Panc1 (cell line): ENCODE measurements at regions not wholly inside any gene's neighbourhood (a gene's known extent, or its start where the extent isn't known, plus 50 kb on each side); places are given as distances from the start of the nearest gene placed in this dataset.

Experiments used
- ATAC-seq: fragments of 200-7000 bp; cut with Tn5 transposase; 2 replicates; pipeline ENCODE4 v1.9.1; 2020; ENCODE audit warnings: mild to moderate bottlenecking, moderate library complexity
- BruUV-seq: library from RNA; stranded (reverse); fragments of 400-500 nt; replicated peaks from 2 replicates; lab custom pipeline; 2021; lab: Mats Ljungman, UMichigan
- CTCF ChIA-PET: fragments of 300-600 bp; sonication (Branson Sonifier 250); formaldehyde crosslinking; loops from one replicate; lab custom pipeline; 2022; ENCODE audit warnings: antibody characterized with exemption; lab: Charles Lee
- POLR2A ChIA-PET: fragments of 300-600 bp; sonication (Branson Sonifier 250); formaldehyde crosslinking; loops from one replicate; lab custom pipeline; 2022; ENCODE audit warnings: antibody characterized with exemption; lab: Charles Lee
- DNase-seq: peaks from one replicate; pipeline ENCODE4 v3.0.0-alpha.2; 2010; ENCODE audit warnings: low read depth, low spot score
- H3K27ac ChIP-seq: 2 replicates; pipeline ENCODE4 v1.5.1; 2011; ENCODE audit warnings: mild to moderate bottlenecking, low read length, inconsistent platforms
- H3K27me3 ChIP-seq: fragments of 200-500 bp; sonication (Bioruptor generic); 2 replicates; pipeline ENCODE4 v1.6.0; 2014; ENCODE audit warnings: low read length, inconsistent platforms; ENCODE audit not compliant: control insufficient read depth, insufficient read depth
- H3K36me3 ChIP-seq: fragments of 200-500 bp; sonication (Bioruptor generic); 2 replicates; pipeline ENCODE4 v1.5.1; 2014; ENCODE audit warnings: inconsistent platforms, mild to moderate bottlenecking, low read length, moderate library complexity; ENCODE audit not compliant: control insufficient read depth, insufficient read depth
- H3K4me1 ChIP-seq: 2 replicates; pipeline ENCODE4 v1.5.1; 2011; ENCODE audit warnings: inconsistent platforms, mild to moderate bottlenecking, low read length, moderate library complexity; ENCODE audit not compliant: control insufficient read depth, insufficient read depth
- H3K4me3 ChIP-seq, 2 experiments: 2 replicates each; pipeline ENCODE4 v1.5.1; 2011 to 2012; ENCODE audit warnings: low read depth in 2 of 2, low read length in 2 of 2, mild to moderate bottlenecking in 2 of 2, inconsistent platforms in 1 of 2, moderate library complexity in 1 of 2
- H3K9me3 ChIP-seq: fragments of 200-500 bp; sonication (Bioruptor generic); 2 replicates; pipeline ENCODE4 v1.5.1; 2014; ENCODE audit warnings: low read depth, mild to moderate bottlenecking, inconsistent platforms, low read length, moderate library complexity; ENCODE audit not compliant: control insufficient read depth, insufficient read depth
- CTCF ChIP-seq: fragments of 450-650 bp; IDR thresholded peaks from 2 replicates; pipeline ENCODE4 v1.5.1; 2017; ENCODE audit warnings: mild to moderate bottlenecking
- POLR2AphosphoS5 ChIP-seq: IDR thresholded peaks from 2 replicates; pipeline ENCODE4 v1.6.1; 2012; ENCODE audit warnings: mild to moderate bottlenecking, low read depth, low read length, moderate library complexity
- REST ChIP-seq, 2 experiments: IDR thresholded peaks; 2 replicates each; pipeline ENCODE4 v1.6.1; 2011 to 2012; ENCODE audit warnings: low read depth in 2 of 2, control low read depth in 1 of 2, low read length in 1 of 2, mild to moderate bottlenecking in 1 of 2, moderate library complexity in 1 of 2; ENCODE audit not compliant: insufficient read depth in 1 of 2
- SIN3A ChIP-seq: IDR thresholded peaks from 2 replicates; pipeline ENCODE4 v1.6.1; 2012; ENCODE audit warnings: low read depth, mild to moderate bottlenecking, low read length, moderate library complexity, borderline replicate concordance; ENCODE audit not compliant: insufficient read depth
- TCF7L2 ChIP-seq: IDR thresholded peaks from 2 replicates; pipeline ENCODE4 v1.6.1; 2011; ENCODE audit warnings: mild to moderate bottlenecking, low read depth, low read length, inconsistent platforms
- in situ Hi-C: cut with HindIII; loops from 2 replicates; pipeline ENCODE4 v1.10.0; 2016; ENCODE audit warnings: low sequenced_read_pairs, low pct_unique_long_range_greater_than_20kb
- intact Hi-C: fragments of 100-400 bp; cut with micrococcal nuclease; formaldehyde crosslinking; loops from one replicate; pipeline ENCODE4 v1.10.0; 2022; ENCODE audit not compliant: unreplicated experiment

GRCh38 chrX:65595460-65595876 lies 60.9 kb upstream of the LAS1L start:
- ChIA-PET POLR2A (no interaction called here), CTCF (no interaction called here)
- TF ChIP-seq CTCF (peak; percentile 96), POLR2AphosphoS5 (no peak)
- Histone ChIP-seq H3K27me3 (no peaks in the 10 kb centered on the region), H3K36me3 (no peaks in the 10 kb centered on the region), H3K9me3 (no peaks in the 10 kb centered on the region), H3K4me3 (no peak overlapping the region), H3K4me1 (no peaks in the 10 kb centered on the region; the same call in 1 of the 2 replicates), H3K27ac (peak overlapping the region; percentile 57; the same call in 1 of the 2 replicates)
- no TSS peak for BruUV-seq
- DNase-seq (peak; percentile 84), ATAC-seq (peak; percentile 94)
- in situ Hi-C loops (no loop called here), intact Hi-C loops (loop anchor here (1.0 to 10.0 kb wide), 3 partner anchors 73 to 392 kb away; no protein-coding TSS in a partner anchor)

- Histone ChIP-seq H3K9me3 (no peaks in the 10 kb centered on the region), H3K4me3 (no peak overlapping the region), H3K4me1 (no peaks in the 10 kb centered on the region; the same call in 1 of the 2 replicates), H3K36me3 (no peaks in the 10 kb centered on the region), H3K27me3 (no peaks in the 10 kb centered on the region), H3K27ac (no peak overlapping the region)
- POLR2A ChIA-PET, result no interaction called here
- ATAC-seq (no peak), DNase-seq (no peak)
- intact Hi-C loops, result loop anchor here (10.0 kb wide), 1 partner anchor 114 kb away; no protein-coding TSS in a partner anchor
- CTCF ChIA-PET, result interaction anchor here (0.5 kb wide), 1 partner anchor 10 kb away, joined by 5 read pairs; no protein-coding TSS in a partner anchor
- BruUV-seq, result no TSS peak
- TF ChIP-seq SIN3A (no peak), CTCF (no peak), REST (IDR thresholded peaks at IDR 0.05; ENCODE audit: insufficient read depth in 1 of 2, low read depth in 2 of 2, low read length in 1 of 2) (no peak)
- in situ Hi-C loops, result no loop called here
These were observed 56.6 kb upstream of the LAS1L start for GRCh38 chrX:65591206-65591605.

GRCh38 chrX:65589304-65589703 lies 54.7 kb upstream of the LAS1L start:
- Histone ChIP-seq H3K9me3 (no peaks in the 10 kb centered on the region), H3K27ac (no peak overlapping the region), H3K4me1 (no peaks in the 10 kb centered on the region), H3K27me3 (no peaks in the 10 kb centered on the region), H3K4me3 (no peak overlapping the region), H3K36me3 (no peaks in the 10 kb centered on the region)
- POLR2A ChIA-PET, result no interaction called here
- CTCF ChIA-PET, result no interaction called here
- intact Hi-C loops, result loop anchor here (10.0 kb wide), 1 partner anchor 525 kb away; no protein-coding TSS in a partner anchor
- BruUV-seq, result no TSS peak
- TF ChIP-seq POLR2AphosphoS5 (no peak), CTCF (no peak), REST (IDR thresholded peaks at IDR 0.05; ENCODE audit: insufficient read depth in 1 of 2, low read depth in 2 of 2, low read length in 1 of 2) (no peak), TCF7L2 (no peak), SIN3A (no peak)
- ATAC-seq, result no peak
- DNase-seq, result no peak
- in situ Hi-C loops, result no loop called here
